ENCODE measurements at regions not wholly inside any gene's neighbourhood (a gene's known extent, or its start where the extent isn't known, plus 50 kb on each side); places are given as distances from the start of the nearest gene placed in this dataset.
A peak's percentile ranks its signal among the peaks of the same experiment; 100 is the strongest.

GRCh38 chr17:63140255-63140654 lies 174.2 kb downstream of the TANC2 start:
- no peak overlapping the region for H3K27ac Mint-ChIP-seq
- H3K27me3 Mint-ChIP-seq (ENCODE audit: low read depth), result no peaks in the 10 kb centered on the region
- DNase-seq, result peak; percentile 32
- CTCF ChIA-PET, result no interaction called here
- H3K9me3 Mint-ChIP-seq, result no peaks in the 10 kb centered on the region
- H3K4me3 Mint-ChIP-seq, result no peak overlapping the region
- intact Hi-C loops (cut with micrococcal nuclease), result no loop called here
- no peaks in the 10 kb centered on the region for H3K4me1 Mint-ChIP-seq (ENCODE audit: low read depth)
- no peaks in the 10 kb centered on the region for H3K36me3 Mint-ChIP-seq (ENCODE audit: low read depth)

GRCh38 chr17:63142836-63143235 lies 176.8 kb downstream of the TANC2 start:
- no peak overlapping the region for H3K4me3 Mint-ChIP-seq
- no peak for DNase-seq
- no peaks in the 10 kb centered on the region for H3K9me3 Mint-ChIP-seq
- no peak overlapping the region for H3K27ac Mint-ChIP-seq
- no peaks in the 10 kb centered on the region for H3K36me3 Mint-ChIP-seq (ENCODE audit: low read depth)
- H3K4me1 Mint-ChIP-seq (ENCODE audit: low read depth), result no peaks in the 10 kb centered on the region
- CTCF ChIA-PET, result no interaction called here
- intact Hi-C loops (cut with micrococcal nuclease), result no loop called here
- no peaks in the 10 kb centered on the region for H3K27me3 Mint-ChIP-seq (ENCODE audit: low read depth)

GRCh38 chr17:63150490-63150889 lies 184.5 kb downstream of the TANC2 start:
- H3K4me1 Mint-ChIP-seq (ENCODE audit: low read depth), result no peaks in the 10 kb centered on the region
- DNase-seq, result no peak
- H3K36me3 Mint-ChIP-seq (ENCODE audit: low read depth), result no peaks in the 10 kb centered on the region
- H3K4me3 Mint-ChIP-seq, result no peak overlapping the region
- no peak overlapping the region for H3K27ac Mint-ChIP-seq
- no peaks in the 10 kb centered on the region for H3K9me3 Mint-ChIP-seq
- no peaks in the 10 kb centered on the region for H3K27me3 Mint-ChIP-seq (ENCODE audit: low read depth)
- CTCF ChIA-PET, result interaction anchor here (0.6 kb wide), 2 partner anchors 170 to 201 kb away, joined by 3 to 4 read pairs; no protein-coding TSS in a partner anchor
- intact Hi-C loops (cut with micrococcal nuclease), result no loop called here

GRCh38 chr17:63150994-63151464 lies 185.0 kb downstream of the TANC2 start:
- H3K27ac Mint-ChIP-seq, result no peak overlapping the region
- intact Hi-C loops (cut with micrococcal nuclease), result no loop called here
- CTCF ChIA-PET, result interaction anchor here (0.6 kb wide), 2 partner anchors 169 to 202 kb away, joined by 3 to 4 read pairs; no protein-coding TSS in a partner anchor

GRCh38 chr17:63151941-63152523 lies 186.0 kb downstream of the TANC2 start:
- CTCF ChIA-PET, result interaction anchor here (1.0 kb wide), 1 partner anchor 255 kb away, joined by 3 read pairs; no protein-coding TSS in a partner anchor
- H3K27ac Mint-ChIP-seq, result no peak overlapping the region

More at GRCh38 chr17:63150994-63151464, 185.0 kb downstream of the TANC2 start:
- H3K27me3 Mint-ChIP-seq (ENCODE audit: low read depth), result no peaks in the 10 kb centered on the region
- H3K4me3 Mint-ChIP-seq, result no peak overlapping the region
- no peaks in the 10 kb centered on the region for H3K36me3 Mint-ChIP-seq (ENCODE audit: low read depth)
- no peaks in the 10 kb centered on the region for H3K4me1 Mint-ChIP-seq (ENCODE audit: low read depth)
- DNase-seq, result no peak
- H3K9me3 Mint-ChIP-seq, result no peaks in the 10 kb centered on the region

GRCh38 chr17:63153488-63153887 lies 187.5 kb downstream of the TANC2 start:
- Mint-ChIP-seq H3K4me1 (ENCODE audit: low read depth) (peaks cover 2% of the 10 kb centered on the region), H3K27me3 (ENCODE audit: low read depth) (no peaks in the 10 kb centered on the region), H3K36me3 (ENCODE audit: low read depth) (no peaks in the 10 kb centered on the region), H3K9me3 (no peaks in the 10 kb centered on the region), H3K4me3 (no peak overlapping the region), H3K27ac (no peak overlapping the region)
- CTCF ChIA-PET, result no interaction called here
- intact Hi-C loops (cut with micrococcal nuclease), result no loop called here
- DNase-seq, result no peak

More at GRCh38 chr17:63151941-63152523, 186.0 kb downstream of the TANC2 start:
- intact Hi-C loops (cut with micrococcal nuclease), result no loop called here
- Mint-ChIP-seq H3K36me3 (ENCODE audit: low read depth) (no peaks in the 10 kb centered on the region), H3K27me3 (ENCODE audit: low read depth) (no peaks in the 10 kb centered on the region), H3K4me3 (no peak overlapping the region), H3K4me1 (ENCODE audit: low read depth) (peaks cover 2% of the 10 kb centered on the region), H3K9me3 (no peaks in the 10 kb centered on the region)
- DNase-seq, result no peak

GRCh38 chr17:63154586-63155244 lies 188.7 kb downstream of the TANC2 start:
- Mint-ChIP-seq H3K9me3 (no peaks in the 10 kb centered on the region), H3K27me3 (ENCODE audit: low read depth) (no peaks in the 10 kb centered on the region), H3K4me3 (no peak overlapping the region), H3K4me1 (ENCODE audit: low read depth) (peaks cover 2% of the 10 kb centered on the region), H3K27ac (no peak overlapping the region), H3K36me3 (ENCODE audit: low read depth) (no peaks in the 10 kb centered on the region)
- no peak for DNase-seq
- intact Hi-C loops (cut with micrococcal nuclease), result no loop called here
- CTCF ChIA-PET, result interaction anchor here (0.6 kb wide), 1 partner anchor 21 kb away, joined by 4 read pairs; no protein-coding TSS in a partner anchor

GRCh38 chr17:63156986-63157385 lies 191.0 kb downstream of the TANC2 start:
- H3K9me3 Mint-ChIP-seq, result no peaks in the 10 kb centered on the region
- peaks cover 2% of the 10 kb centered on the region for H3K4me1 Mint-ChIP-seq (ENCODE audit: low read depth)
- no peaks in the 10 kb centered on the region for H3K27me3 Mint-ChIP-seq (ENCODE audit: low read depth)
- H3K4me3 Mint-ChIP-seq, result no peak overlapping the region
- DNase-seq, result no peak
- no peak overlapping the region for H3K27ac Mint-ChIP-seq
- intact Hi-C loops (cut with micrococcal nuclease), result no loop called here
- H3K36me3 Mint-ChIP-seq (ENCODE audit: low read depth), result no peaks in the 10 kb centered on the region
- CTCF ChIA-PET, result interaction anchor here (0.9 to 1.2 kb wide), 2 partner anchors 19 to 74 kb away, joined by 3 to 4 read pairs; no protein-coding TSS in a partner anchor

GRCh38 chr17:63162406-63163157 lies 196.5 kb downstream of the TANC2 start:
- Mint-ChIP-seq H3K27me3 (ENCODE audit: low read depth) (no peaks in the 10 kb centered on the region), H3K4me3 (no peak overlapping the region), H3K36me3 (ENCODE audit: low read depth) (no peaks in the 10 kb centered on the region), H3K9me3 (no peaks in the 10 kb centered on the region), H3K4me1 (ENCODE audit: low read depth) (no peaks in the 10 kb centered on the region), H3K27ac (no peak overlapping the region)
- CTCF ChIA-PET, result interaction anchor here (0.6 kb wide), 1 partner anchor 157 kb away, joined by 3 read pairs; no protein-coding TSS in a partner anchor
- no peak for DNase-seq
- intact Hi-C loops (cut with micrococcal nuclease), result no loop called here

GRCh38 chr17:63163158-63163520 lies 197.1 kb downstream of the TANC2 start:
- Mint-ChIP-seq H3K36me3 (ENCODE audit: low read depth) (no peaks in the 10 kb centered on the region), H3K9me3 (no peaks in the 10 kb centered on the region), H3K27ac (no peak overlapping the region), H3K4me3 (no peak overlapping the region), H3K4me1 (ENCODE audit: low read depth) (no peaks in the 10 kb centered on the region), H3K27me3 (ENCODE audit: low read depth) (no peaks in the 10 kb centered on the region)
- CTCF ChIA-PET, result interaction anchor here (0.5 kb wide), 1 partner anchor 324 kb away, joined by 3 read pairs; no protein-coding TSS in a partner anchor
- intact Hi-C loops (cut with micrococcal nuclease), result no loop called here
- DNase-seq, result no peak

- intact Hi-C loops (cut with micrococcal nuclease), result no loop called here
- Mint-ChIP-seq H3K27ac (no peak overlapping the region), H3K27me3 (ENCODE audit: low read depth) (no peaks in the 10 kb centered on the region), H3K9me3 (no peaks in the 10 kb centered on the region), H3K36me3 (ENCODE audit: low read depth) (no peaks in the 10 kb centered on the region), H3K4me1 (ENCODE audit: low read depth) (no peaks in the 10 kb centered on the region), H3K4me3 (no peak overlapping the region)
- CTCF ChIA-PET, result interaction anchor here (0.6 kb wide), 1 partner anchor 123 kb away, joined by 3 read pairs; no protein-coding TSS in a partner anchor
- DNase-seq, result no peak
Measured at GRCh38 chr17:63165400-63165799, 199.4 kb downstream of the TANC2 start.

GRCh38 chr17:63170795-63171194 lies 204.8 kb downstream of the TANC2 start:
- intact Hi-C loops (cut with micrococcal nuclease), result no loop called here
- Mint-ChIP-seq H3K36me3 (ENCODE audit: low read depth) (no peaks in the 10 kb centered on the region), H3K9me3 (no peaks in the 10 kb centered on the region), H3K4me1 (ENCODE audit: low read depth) (no peaks in the 10 kb centered on the region), H3K27me3 (ENCODE audit: low read depth) (no peaks in the 10 kb centered on the region), H3K27ac (no peak overlapping the region), H3K4me3 (no peak overlapping the region)
- no peak for DNase-seq
- CTCF ChIA-PET, result no interaction called here

All from activated naive CD4-positive, alpha-beta T cell treated with anti-CD3 and anti-CD28 coated beads for 36 hours (primary cell).